ENCODE measurements at regions not wholly inside any gene's neighbourhood (a gene's known extent, or its start where the extent isn't known, plus 50 kb on each side); places are given as distances from the start of the nearest gene placed in this dataset.

GRCh38 chr16:26252598-26252997, 560.8 kb downstream of the HS3ST4 start:
- ChIA-PET POLR2A (no interaction called here), CTCF (no interaction called here)
- H3K4me3 ChIP-seq (ENCODE audit: low read depth, low read length), result no peak overlapping the region
- no peak overlapping the region for H3K27ac ChIP-seq (ENCODE audit: low read depth, low read length)
- no peak for DNase-seq (ENCODE audit: low read depth, low spot score)
- no peaks in the 10 kb centered on the region for H3K27me3 ChIP-seq (ENCODE audit: control insufficient read depth, insufficient read depth, low read length)
- TF ChIP-seq CTCF (IDR thresholded peaks at IDR 0.05; ENCODE audit: low read depth, low read length), result no peak
- no peaks in the 10 kb centered on the region; the same call in 1 of the 2 replicates for H3K9me3 ChIP-seq (ENCODE audit: control insufficient read depth, insufficient read depth, low read length)

GRCh38 chr16:26261621-26262020, 569.9 kb downstream of the HS3ST4 start:
- Histone ChIP-seq H3K9me3 (ENCODE audit: control insufficient read depth, insufficient read depth, low read length) (0 out of 2 replicates have a peak, but pooled peaks cover 5% of the 10 kb centered on the region), H3K4me3 (ENCODE audit: low read depth, low read length) (no peak overlapping the region), H3K27me3 (ENCODE audit: control insufficient read depth, insufficient read depth, low read length) (no peaks in the 10 kb centered on the region), H3K27ac (ENCODE audit: low read depth, low read length) (no peak overlapping the region)
- no peak for DNase-seq (ENCODE audit: low read depth, low spot score)
- CTCF ChIA-PET, result no interaction called here
- POLR2A ChIA-PET, result no interaction called here
- TF ChIP-seq CTCF (IDR thresholded peaks at IDR 0.05; ENCODE audit: low read depth, low read length), result no peak

- Histone ChIP-seq H3K27ac (ENCODE audit: low read depth, low read length) (no peak overlapping the region), H3K9me3 (ENCODE audit: control insufficient read depth, insufficient read depth, low read length) (peaks cover 9% of the 10 kb centered on the region; the same call in 1 of the 2 replicates), H3K27me3 (ENCODE audit: control insufficient read depth, insufficient read depth, low read length) (no peaks in the 10 kb centered on the region), H3K4me3 (ENCODE audit: low read depth, low read length) (no peak overlapping the region)
- CTCF ChIA-PET, result no interaction called here
- DNase-seq (ENCODE audit: low read depth, low spot score), result no peak
- TF ChIP-seq CTCF (IDR thresholded peaks at IDR 0.05; ENCODE audit: low read depth, low read length), result no peak
- POLR2A ChIA-PET, result no interaction called here
Observed at GRCh38 chr16:26263406-26263805, 571.6 kb downstream of the HS3ST4 start.

GRCh38 chr16:26267641-26268040, 575.9 kb downstream of the HS3ST4 start:
- Histone ChIP-seq H3K27ac (ENCODE audit: low read depth, low read length) (no peak overlapping the region), H3K9me3 (ENCODE audit: control insufficient read depth, insufficient read depth, low read length) (peaks cover 5% of the 10 kb centered on the region; the same call in 1 of the 2 replicates), H3K27me3 (ENCODE audit: control insufficient read depth, insufficient read depth, low read length) (no peaks in the 10 kb centered on the region), H3K4me3 (ENCODE audit: low read depth, low read length) (no peak overlapping the region)
- TF ChIP-seq CTCF (IDR thresholded peaks at IDR 0.05; ENCODE audit: low read depth, low read length), result no peak
- POLR2A ChIA-PET, result no interaction called here
- no peak for DNase-seq (ENCODE audit: low read depth, low spot score)
- CTCF ChIA-PET, result no interaction called here

GRCh38 chr16:26269673-26270072, 577.9 kb downstream of the HS3ST4 start:
- CTCF ChIA-PET, result no interaction called here
- no peaks in the 10 kb centered on the region for H3K27me3 ChIP-seq (ENCODE audit: control insufficient read depth, insufficient read depth, low read length)
- H3K9me3 ChIP-seq (ENCODE audit: control insufficient read depth, insufficient read depth, low read length), result peaks cover 5% of the 10 kb centered on the region; the same call in 1 of the 2 replicates
- DNase-seq (ENCODE audit: low read depth, low spot score), result no peak
- H3K27ac ChIP-seq (ENCODE audit: low read depth, low read length), result no peak overlapping the region
- TF ChIP-seq CTCF (IDR thresholded peaks at IDR 0.05; ENCODE audit: low read depth, low read length), result no peak
- POLR2A ChIA-PET, result no interaction called here
- no peak overlapping the region for H3K4me3 ChIP-seq (ENCODE audit: low read depth, low read length)
